ENCODE measurements at regions not wholly inside any gene's neighbourhood (a gene's known extent, or its start where the extent isn't known, plus 50 kb on each side); places are given as distances from the start of the nearest gene placed in this dataset.

GRCh38 chr13:94928127-94928775 is 215.9 kb upstream of the SOX21 start:
- 35% methylated on average over 5 of the region's 5 CpGs for WGBS

GRCh38 chr13:94925263-94925662 is 212.9 kb upstream of the SOX21 start:
- no peaks in the 10 kb centered on the region for H3K9me3 ChIP-seq
- H3K27me3 ChIP-seq: no peaks in the 10 kb centered on the region
- H3K27ac ChIP-seq: no peak overlapping the region
- 73% methylated on average over 3 of the region's 3 CpGs for WGBS
- H3K4me3 ChIP-seq: no peak overlapping the region
- H3K4me1 ChIP-seq: no peaks in the 10 kb centered on the region
- H3K36me3 ChIP-seq: no peaks in the 10 kb centered on the region
- no peak for DNase-seq (ENCODE audit: low spot score in 2 of 2)
- TF ChIP-seq POLR2A (IDR thresholded peaks at IDR 0.05) (no peak), POLR2AphosphoS5 (IDR thresholded peaks at IDR 0.05) (no peak), CTCF (IDR thresholded peaks at IDR 0.05) (no peak), EP300 (IDR thresholded peaks at IDR 0.05) (no peak)

More at GRCh38 chr13:94928127-94928775, 215.9 kb upstream of the SOX21 start:
- Histone ChIP-seq H3K36me3 (no peaks in the 10 kb centered on the region), H3K27ac (no peak overlapping the region), H3K9me3 (peaks cover 4% of the 10 kb centered on the region), H3K4me3 (no peak overlapping the region), H3K27me3 (no peaks in the 10 kb centered on the region), H3K4me1 (no peaks in the 10 kb centered on the region)
- DNase-seq (ENCODE audit: low spot score in 2 of 2): no peak
- TF ChIP-seq POLR2AphosphoS5 (IDR thresholded peaks at IDR 0.05) (no peak), CTCF (IDR thresholded peaks at IDR 0.05) (no peak), EP300 (IDR thresholded peaks at IDR 0.05) (no peak), POLR2A (IDR thresholded peaks at IDR 0.05) (no peak)

GRCh38 chr13:94921181-94921580 is 208.8 kb upstream of the SOX21 start:
- H3K4me1 ChIP-seq: no peaks in the 10 kb centered on the region
- DNase-seq (ENCODE audit: low spot score in 2 of 2): no peak
- 54% methylated on average over 4 of the region's 4 CpGs for WGBS
- no peak overlapping the region for H3K27ac ChIP-seq
- no peaks in the 10 kb centered on the region for H3K27me3 ChIP-seq
- H3K9me3 ChIP-seq: no peaks in the 10 kb centered on the region
- no peak for TF ChIP-seq POLR2A (IDR thresholded peaks at IDR 0.05)
- no peak for TF ChIP-seq POLR2AphosphoS5 (IDR thresholded peaks at IDR 0.05)
- TF ChIP-seq EP300 (IDR thresholded peaks at IDR 0.05): no peak
- TF ChIP-seq CTCF (IDR thresholded peaks at IDR 0.05): no peak
- no peaks in the 10 kb centered on the region for H3K36me3 ChIP-seq
- no peak overlapping the region for H3K4me3 ChIP-seq

GRCh38 chr13:94920578-94920977 is 208.2 kb upstream of the SOX21 start:
- Histone ChIP-seq H3K27ac (no peak overlapping the region), H3K4me1 (no peaks in the 10 kb centered on the region), H3K4me3 (no peak overlapping the region), H3K27me3 (no peaks in the 10 kb centered on the region), H3K36me3 (no peaks in the 10 kb centered on the region), H3K9me3 (no peaks in the 10 kb centered on the region)
- DNase-seq (ENCODE audit: low spot score in 2 of 2): no peak
- 93% methylated on average over 2 of the region's 2 CpGs for WGBS
- TF ChIP-seq POLR2AphosphoS5 (IDR thresholded peaks at IDR 0.05): no peak
- no peak for TF ChIP-seq EP300 (IDR thresholded peaks at IDR 0.05)
- no peak for TF ChIP-seq POLR2A (IDR thresholded peaks at IDR 0.05)
- TF ChIP-seq CTCF (IDR thresholded peaks at IDR 0.05): no peak

- TF ChIP-seq EP300 (IDR thresholded peaks at IDR 0.05) (no peak), CTCF (IDR thresholded peaks at IDR 0.05) (no peak), POLR2A (IDR thresholded peaks at IDR 0.05) (no peak), POLR2AphosphoS5 (IDR thresholded peaks at IDR 0.05) (no peak)
- no peaks in the 10 kb centered on the region for H3K36me3 ChIP-seq
- DNase-seq (ENCODE audit: low spot score in 2 of 2): no peak
- no peaks in the 10 kb centered on the region for H3K9me3 ChIP-seq
- no peaks in the 10 kb centered on the region for H3K27me3 ChIP-seq
- no peak overlapping the region for H3K27ac ChIP-seq
- no peaks in the 10 kb centered on the region for H3K4me1 ChIP-seq
- 58% methylated on average over 2 of the region's 2 CpGs for WGBS
- H3K4me3 ChIP-seq: no peak overlapping the region
These were observed 205.5 kb upstream of the SOX21 start for GRCh38 chr13:94917824-94918223.

Measured in suprapubic skin (tissue), 4 donors.